NCI-H446 (cell line): ENCODE measurements at regions not wholly inside any gene's neighbourhood (a gene's known extent, or its start where the extent isn't known, plus 50 kb on each side); places are given as distances from the start of the nearest gene placed in this dataset.
A peak's percentile ranks its signal among the peaks of the same experiment; 100 is the strongest.

Experiments used
- DNase-seq, 2 experiments: peaks; one replicate each; lab custom pipeline; 2025; lab: John Stamatoyannopoulos, UW

GRCh38 chr9:26742828-26743476 lies 149.7 kb downstream of the CAAP1 start:
- DNase-seq = no peak

- no peak for DNase-seq
Observed at GRCh38 chr9:26735160-26735559, 157.4 kb downstream of the CAAP1 start.

- DNase-seq = no peak
Observed at GRCh38 chr9:26729187-26729586, 163.4 kb downstream of the CAAP1 start.

- DNase-seq = no peak
Observed at GRCh38 chr9:26727471-26727870, 165.1 kb downstream of the CAAP1 start.

DNA sequence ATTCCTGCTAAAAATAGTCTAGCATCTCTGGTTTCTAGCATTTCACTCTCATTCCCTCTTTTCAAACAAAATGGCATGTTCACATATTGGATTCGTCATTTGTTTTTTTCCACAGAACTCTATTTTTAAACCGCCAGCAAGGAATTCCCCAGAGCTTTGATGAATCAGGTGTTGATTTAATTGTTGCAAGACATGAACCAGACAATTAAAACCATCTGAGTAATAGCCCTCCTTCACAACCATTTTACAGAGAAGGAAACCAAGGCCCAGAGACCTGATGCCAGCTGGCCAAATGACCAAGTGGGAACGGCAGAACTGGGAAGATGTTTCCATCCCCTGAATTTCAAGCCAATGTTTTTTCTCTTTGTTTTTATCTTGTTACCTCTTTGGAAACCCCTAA lies 167.0 kb downstream of the CAAP1 start:
- DNase-seq = no peak

DNA sequence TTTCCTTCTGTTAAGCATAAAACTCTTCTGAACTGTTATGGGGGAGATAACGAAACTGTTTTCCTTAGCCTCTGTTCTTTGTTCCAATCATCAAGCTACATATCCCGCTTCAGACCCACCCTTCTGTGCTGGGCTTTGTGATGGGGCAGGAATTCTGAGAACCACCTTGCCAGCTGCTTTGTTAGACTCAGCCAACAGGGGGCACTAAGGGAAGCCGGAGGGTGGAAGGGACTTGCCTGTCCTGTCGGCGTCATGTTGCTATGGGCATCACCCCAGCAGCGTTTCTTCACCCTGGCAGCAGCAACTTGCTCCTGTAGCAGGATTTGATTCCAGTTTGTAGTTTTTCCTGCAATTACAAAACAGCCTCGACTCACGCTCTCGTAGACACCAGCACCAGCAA lies 169.1 kb downstream of the CAAP1 start:
- peak; percentile 7 to 43 for DNase-seq

- no peak for DNase-seq
Observed at GRCh38 chr9:26722755-26723154, 169.8 kb downstream of the CAAP1 start.

GRCh38 chr9:26710008-26710407 lies 182.6 kb downstream of the CAAP1 start:
- no peak for DNase-seq

GRCh38 chr9:26706223-26706622 lies 186.4 kb downstream of the CAAP1 start:
- no peak for DNase-seq

- DNase-seq = no peak
Observed at GRCh38 chr9:26695298-26695622, 197.3 kb downstream of the CAAP1 start.

GRCh38 chr9:26694381-26695297 lies 198.0 kb downstream of the CAAP1 start:
- no peak for DNase-seq

GRCh38 chr9:26689041-26689440 lies 203.6 kb downstream of the CAAP1 start:
- DNase-seq = no peak

DNA sequence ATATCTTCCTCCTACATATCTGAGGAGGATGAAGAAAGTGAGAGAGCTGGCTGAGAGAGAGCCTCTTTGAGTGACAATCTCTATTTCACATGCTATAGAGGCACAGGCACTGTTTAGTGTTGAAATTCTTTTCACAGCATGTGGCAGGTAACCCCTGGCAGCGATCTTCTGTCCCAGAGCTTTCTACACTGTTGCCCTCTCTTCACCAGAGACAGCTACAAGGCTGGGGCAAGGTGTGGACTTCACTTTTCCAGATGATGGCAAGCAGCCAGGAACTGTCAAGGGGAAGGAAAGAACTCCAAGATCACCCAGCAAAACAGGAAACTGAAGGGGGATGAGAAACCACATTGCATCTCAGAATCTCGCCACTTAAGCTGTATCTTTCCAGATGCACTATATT lies 205.2 kb downstream of the CAAP1 start:
- DNase-seq = no peak

- no peak for DNase-seq
Observed at GRCh38 chr9:26685818-26686217, 206.8 kb downstream of the CAAP1 start.

DNA sequence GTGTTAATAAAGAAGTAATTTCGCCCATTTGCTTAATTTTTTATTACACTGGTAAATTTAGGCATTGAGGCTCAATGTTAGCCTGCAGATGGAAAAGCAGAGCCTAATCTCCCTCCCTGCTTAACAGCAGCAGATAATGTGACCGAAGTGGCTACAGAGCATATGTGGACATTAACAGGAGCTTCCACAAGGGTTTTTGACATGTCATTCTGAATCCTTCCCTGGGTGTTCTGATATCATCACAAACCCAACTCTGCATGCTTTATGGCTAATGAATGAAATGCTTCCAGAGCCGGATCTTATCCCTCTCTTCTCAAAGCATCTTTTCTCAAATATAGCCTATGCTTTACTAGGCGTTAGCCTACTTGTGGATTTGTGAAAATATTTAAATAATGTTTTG lies 208.6 kb downstream of the CAAP1 start:
- DNase-seq = no peak

DNA sequence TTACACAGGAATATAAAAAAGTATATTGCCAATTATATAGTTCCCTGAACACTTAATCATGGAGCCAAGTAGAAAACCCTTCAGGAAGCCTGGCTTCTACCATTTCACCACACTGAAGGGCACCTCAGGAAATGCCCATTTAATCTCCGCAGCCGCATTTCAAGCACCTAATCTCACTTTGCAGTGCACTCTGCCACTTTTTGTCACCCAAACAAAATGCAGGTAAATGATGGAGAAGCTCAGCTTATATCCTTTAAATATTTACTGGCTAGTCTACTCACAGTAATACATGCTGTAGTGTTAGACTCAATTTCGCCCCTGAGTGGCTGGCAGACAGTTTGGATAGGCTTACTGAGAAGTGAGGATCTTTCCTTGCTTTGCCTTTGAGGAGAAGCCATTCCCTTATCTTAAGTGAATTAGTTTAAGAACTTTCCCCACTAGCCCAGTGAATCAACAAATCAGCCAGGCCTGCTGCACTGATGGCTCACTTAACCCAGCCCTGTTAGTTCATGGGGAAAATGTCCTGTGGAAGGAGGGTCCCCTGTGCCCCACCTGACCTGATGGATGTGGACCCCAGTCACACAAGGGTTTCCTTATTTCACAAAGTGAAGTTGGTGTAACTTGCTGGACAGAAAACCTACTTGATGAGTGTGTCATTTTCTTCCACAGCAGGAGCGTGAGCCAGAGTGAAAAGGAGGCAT lies 209.7 kb downstream of the CAAP1 start:
- DNase-seq = no peak

GRCh38 chr9:26682041-26682440 lies 210.6 kb downstream of the CAAP1 start:
- DNase-seq = no peak

- DNase-seq = no peak
Observed at GRCh38 chr9:26677965-26678706, 214.5 kb downstream of the CAAP1 start.

- DNase-seq = no peak
Observed at GRCh38 chr9:26675035-26675434, 217.6 kb downstream of the CAAP1 start.

DNA sequence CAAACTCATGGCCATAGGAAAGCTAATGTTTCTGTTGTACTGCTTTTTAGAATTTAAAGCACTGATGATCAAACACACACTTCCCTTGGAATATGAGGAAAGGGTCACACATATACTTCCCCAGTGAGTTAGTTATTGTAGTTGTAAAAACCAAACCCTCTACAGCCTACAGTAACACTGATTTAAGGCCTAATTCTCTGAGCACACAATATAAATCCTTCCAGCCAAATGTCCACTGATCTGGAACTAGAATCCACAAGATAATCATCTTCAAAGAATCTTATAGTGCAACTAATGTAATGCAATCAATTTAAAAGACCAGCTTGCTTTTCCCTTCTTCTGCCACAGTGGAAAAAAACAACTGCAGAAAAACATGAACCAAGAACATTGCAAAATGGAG lies 219.3 kb downstream of the CAAP1 start:
- DNase-seq = no peak

DNA sequence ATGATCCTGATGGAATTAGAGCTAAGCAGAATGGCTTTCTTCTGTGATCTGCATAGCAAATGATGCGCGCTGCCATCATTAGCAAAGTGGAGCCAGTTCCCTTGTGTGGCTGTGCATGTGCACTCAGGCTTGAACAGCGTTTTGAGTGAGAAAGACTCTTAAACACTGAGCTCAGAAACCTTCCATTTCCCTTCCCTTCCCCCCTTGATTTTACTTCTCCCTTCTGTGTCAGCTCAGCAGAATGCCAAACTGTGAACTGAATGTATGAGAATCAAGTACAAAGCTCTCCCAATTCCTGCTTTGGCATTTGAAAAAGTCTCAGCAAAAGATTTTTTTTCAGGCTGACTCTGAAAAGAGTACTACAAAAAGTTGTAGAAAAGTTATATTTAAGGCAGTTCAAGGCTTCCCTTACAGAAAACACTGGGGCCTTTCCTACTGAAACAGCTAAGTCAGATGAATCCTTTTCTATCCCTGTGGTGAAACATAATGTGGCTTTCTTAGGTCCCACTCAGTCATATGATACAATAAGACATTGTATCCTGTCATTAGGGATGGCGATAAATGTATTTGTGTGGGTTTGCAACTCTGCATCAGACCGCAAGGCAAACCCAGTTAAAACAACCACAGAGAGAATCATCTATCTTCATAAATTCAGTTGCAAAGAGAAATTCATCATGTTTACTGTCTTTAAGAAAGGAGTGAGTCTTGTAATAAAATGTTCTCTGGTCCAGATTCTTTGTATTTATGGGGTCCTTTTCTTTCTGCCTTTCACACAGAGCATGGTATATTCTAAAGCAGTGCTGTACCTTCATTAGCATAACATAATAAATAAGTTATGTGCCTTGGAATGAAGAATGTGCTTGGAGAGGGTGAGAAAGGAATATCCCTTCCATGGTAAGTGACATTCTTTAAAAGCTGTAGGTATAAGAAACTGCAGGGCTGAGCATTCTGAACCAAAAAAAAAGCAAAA lies 222.6 kb downstream of the CAAP1 start:
- no peak for DNase-seq
